Ovary (tissue), 7 donors: ENCODE measurements at regions not wholly inside any gene's neighbourhood (a gene's known extent, or its start where the extent isn't known, plus 50 kb on each side); places are given as distances from the start of the nearest gene placed in this dataset.

ENCODE experiments used
- DNase-seq, 5 donors: peaks; one replicate each; pipeline ENCODE4 v3.0.0-alpha.2; 2019 to 2020
- H3K27ac ChIP-seq, 2 donors: fragments of 200-600 bp; one replicate each; pipeline versions ENCODE4 v1.5.1 to v1.8.0; 2019 to 2022
- H3K27me3 ChIP-seq: fragments of 200-600 bp; one replicate; pipeline ENCODE4 v1.8.0; 2022
- H3K36me3 ChIP-seq: fragments of 200-600 bp; sonication (generic); one replicate; pipeline ENCODE4 v1.5.1; 2019
- H3K4me1 ChIP-seq: one replicate; pipeline ENCODE4 v1.8.1; 2013; ENCODE audit warnings: mild to moderate bottlenecking, moderate library complexity; ENCODE audit not compliant: insufficient read depth
- H3K4me3 ChIP-seq: fragments of 200-600 bp; sonication (generic); one replicate; pipeline ENCODE4 v1.5.1; 2017
- H3K9me3 ChIP-seq, 2 donors: fragments of 200-600 bp in 1 of 2; sonication (generic) in 1 of 2; one replicate each; pipeline versions ENCODE4 v1.5.1 to v1.8.1; 2013 to 2019; ENCODE audit warnings: mild to moderate bottlenecking in 1 of 2, moderate library complexity in 1 of 2
- EP300 ChIP-seq: sonication (generic); formaldehyde crosslinking; IDR thresholded peaks from one replicate; pipeline ENCODE4 v1.6.1; 2017; ENCODE audit warnings: antibody characterized with exemption
- POLR2A ChIP-seq: fragments of 450-650 bp; IDR thresholded peaks from one replicate; pipeline ENCODE4 v1.6.1; 2017; ENCODE audit warnings: antibody characterized with exemption, mild to moderate bottlenecking, moderate library complexity
- WGBS, 3 donors: extraction: QIAGEN DNeasy Blood & Tissue Kit in 1 of 3; methylation state at CpG; one replicate each; pipeline versions ENCODE4 v1.1.5 to v1.1.7; 2013 to 2017; 5-methylcytosine and 5-hydroxymethylcytosine counted together
- intact Hi-C, 4 donors: fragments of 100-400 bp; cut with DNase I; formaldehyde crosslinking; loops; one replicate each; pipeline versions ENCODE4 v1.11.0 to v1.15.1; 2022 to 2023
- TF ChIP-seq, protein P1 (sequence below), 3 donors: fragments of 450-650 bp in 2 of 3; fragments of 200-600 bp in 1 of 3; IDR thresholded peaks; one replicate each; pipeline versions ENCODE4 v1.5.1 to v1.8.0; 2016 to 2022; ENCODE audit warnings: antibody characterized with exemption in 3 of 3, mild to moderate bottlenecking in 1 of 3
- donor health status: DM: no; HTN: no; CAD: no; lungs with moderate emphysema.
- donor health status: DM: no; HTN: no; CAD: no.
- donor health status: Bipolar disorder and iron deficiency.
- donor health status: DM: no; HTN: no; CAD: no.
- donor health status: DM: yes; HTN: yes; CAD: no.

DNA sequence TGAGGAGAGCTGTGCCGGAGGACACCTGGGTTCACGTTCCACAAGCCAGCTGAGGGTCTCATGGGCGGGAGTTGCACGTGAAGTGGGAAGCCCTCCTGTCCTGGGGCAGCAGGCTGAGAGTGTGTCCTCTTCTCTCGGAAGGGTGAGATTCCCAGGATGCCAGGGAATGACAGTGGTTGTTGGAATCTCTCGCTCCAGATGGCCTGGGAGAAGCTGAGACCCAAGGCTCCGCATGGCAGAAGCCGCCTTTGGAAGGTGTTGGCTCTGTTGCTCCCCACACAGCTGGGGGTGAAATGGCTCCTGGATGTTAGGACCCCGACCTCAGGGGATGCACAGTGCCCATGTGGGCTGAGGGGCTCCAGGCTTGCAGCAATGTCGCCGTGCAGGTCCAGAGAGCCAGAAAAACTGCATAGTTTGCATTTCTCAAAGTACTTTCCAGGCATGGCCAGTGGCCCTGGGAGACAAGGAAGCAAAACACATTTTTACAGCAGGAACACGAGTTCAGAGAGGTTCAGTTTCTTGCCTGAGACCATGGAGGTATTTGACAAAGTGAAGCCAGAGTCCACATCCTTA lies 153.4 kb downstream of the TMEM18 start:
- no peak for DNase-seq
- H3K4me1 ChIP-seq, result no peaks in the 10 kb centered on the region

DNA sequence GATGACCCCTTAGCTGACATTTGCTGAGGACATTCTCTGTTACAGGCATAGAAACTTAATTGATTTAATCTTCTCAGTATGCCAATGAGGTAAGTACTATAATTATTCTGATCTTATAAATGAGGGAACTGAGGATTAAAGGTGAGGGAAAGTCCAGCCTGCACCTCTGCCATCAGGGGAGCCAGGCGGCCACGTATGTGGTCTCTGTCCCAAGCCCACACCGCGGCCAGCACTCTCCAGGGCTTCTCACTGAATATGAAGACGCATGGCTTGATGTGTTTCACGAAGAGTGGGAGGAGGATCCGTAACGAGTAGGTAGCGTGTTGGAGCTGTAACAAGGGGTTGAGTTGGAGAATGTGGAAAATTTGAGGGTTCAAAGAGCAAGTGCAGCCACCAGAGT lies 154.4 kb downstream of the TMEM18 start:
- no peaks in the 10 kb centered on the region for H3K9me3 ChIP-seq
- no peak overlapping the region for H3K4me3 ChIP-seq
- H3K27me3 ChIP-seq, result no peaks in the 10 kb centered on the region
- no peak overlapping the region for H3K27ac ChIP-seq
- intact Hi-C loops, result no loop called here
- no peaks in the 10 kb centered on the region for H3K36me3 ChIP-seq
- no peaks in the 10 kb centered on the region for H3K4me1 ChIP-seq
- 87 to 93% (median 93%) methylated on average over 9 of the region's 9 CpGs for whole genome bisulfite sequencing, 3 donors
- TF ChIP-seq, protein P1, sequence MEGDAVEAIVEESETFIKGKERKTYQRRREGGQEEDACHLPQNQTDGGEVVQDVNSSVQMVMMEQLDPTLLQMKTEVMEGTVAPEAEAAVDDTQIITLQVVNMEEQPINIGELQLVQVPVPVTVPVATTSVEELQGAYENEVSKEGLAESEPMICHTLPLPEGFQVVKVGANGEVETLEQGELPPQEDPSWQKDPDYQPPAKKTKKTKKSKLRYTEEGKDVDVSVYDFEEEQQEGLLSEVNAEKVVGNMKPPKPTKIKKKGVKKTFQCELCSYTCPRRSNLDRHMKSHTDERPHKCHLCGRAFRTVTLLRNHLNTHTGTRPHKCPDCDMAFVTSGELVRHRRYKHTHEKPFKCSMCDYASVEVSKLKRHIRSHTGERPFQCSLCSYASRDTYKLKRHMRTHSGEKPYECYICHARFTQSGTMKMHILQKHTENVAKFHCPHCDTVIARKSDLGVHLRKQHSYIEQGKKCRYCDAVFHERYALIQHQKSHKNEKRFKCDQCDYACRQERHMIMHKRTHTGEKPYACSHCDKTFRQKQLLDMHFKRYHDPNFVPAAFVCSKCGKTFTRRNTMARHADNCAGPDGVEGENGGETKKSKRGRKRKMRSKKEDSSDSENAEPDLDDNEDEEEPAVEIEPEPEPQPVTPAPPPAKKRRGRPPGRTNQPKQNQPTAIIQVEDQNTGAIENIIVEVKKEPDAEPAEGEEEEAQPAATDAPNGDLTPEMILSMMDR (IDR thresholded peaks at IDR 0.05), result no peak
- TF ChIP-seq EP300 (no peak), POLR2A (no peak)
- no peak for DNase-seq

More for the DNA sequence above, 153.4 kb downstream of the TMEM18 start:
- intact Hi-C loops, result no loop called here
- 73 to 85% (median 77%) methylated on average over 12 of the region's 12 CpGs for WGBS, 3 donors
- H3K27ac ChIP-seq, result no peak overlapping the region
- no peaks in the 10 kb centered on the region for H3K27me3 ChIP-seq
- TF ChIP-seq POLR2A (no peak), EP300 (no peak)
- TF ChIP-seq, protein P1 (IDR thresholded peaks at IDR 0.05), result no peak
- no peaks in the 10 kb centered on the region for H3K36me3 ChIP-seq
- H3K9me3 ChIP-seq, result no peaks in the 10 kb centered on the region
- H3K4me3 ChIP-seq, result no peak overlapping the region

DNA sequence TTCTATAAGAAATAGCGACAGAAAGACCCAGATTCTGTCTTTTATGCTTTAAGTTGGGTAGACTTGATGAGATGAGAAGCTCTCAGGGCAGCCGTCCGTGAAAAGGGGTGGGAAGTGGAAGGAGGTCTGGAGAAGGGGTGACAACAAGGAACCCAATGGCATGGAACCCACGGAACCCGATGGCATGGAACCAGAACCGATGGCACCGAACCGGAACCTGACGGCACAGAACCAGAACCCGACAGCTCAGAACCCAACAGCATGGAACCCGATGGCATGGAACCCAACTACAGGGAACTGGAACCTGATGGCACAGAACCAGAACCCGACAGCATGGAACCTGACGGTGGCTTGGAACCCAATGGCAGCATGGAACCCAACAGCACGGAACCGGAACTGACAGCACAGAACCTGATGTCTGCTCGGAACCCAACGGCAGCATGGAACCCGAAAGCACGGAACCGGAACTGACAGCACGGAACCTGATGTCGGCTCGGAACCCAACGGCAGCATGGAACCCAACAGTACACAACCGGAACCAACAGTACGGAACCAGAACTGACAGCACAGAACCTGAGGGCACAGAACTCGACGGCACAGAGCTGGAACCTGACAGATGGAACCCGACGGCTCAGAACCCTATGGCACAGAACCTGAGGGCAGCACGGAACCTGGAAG lies 155.2 kb downstream of the TMEM18 start:
- intact Hi-C loops, result no loop called here
- WGBS, 3 donors, result 92 to 96% (median 95%) methylated on average over 31 of the region's 31 CpGs
- no peaks in the 10 kb centered on the region for H3K9me3 ChIP-seq
- TF ChIP-seq POLR2A, result no peak
- no peak for TF ChIP-seq EP300
- TF ChIP-seq, protein P1 (IDR thresholded peaks at IDR 0.05), result no peak
- H3K27me3 ChIP-seq, result no peaks in the 10 kb centered on the region
- H3K36me3 ChIP-seq, result no peaks in the 10 kb centered on the region
- no peak for DNase-seq
- no peak overlapping the region for H3K4me3 ChIP-seq
- H3K27ac ChIP-seq, result no peak overlapping the region
- H3K4me1 ChIP-seq, result no peaks in the 10 kb centered on the region

DNA sequence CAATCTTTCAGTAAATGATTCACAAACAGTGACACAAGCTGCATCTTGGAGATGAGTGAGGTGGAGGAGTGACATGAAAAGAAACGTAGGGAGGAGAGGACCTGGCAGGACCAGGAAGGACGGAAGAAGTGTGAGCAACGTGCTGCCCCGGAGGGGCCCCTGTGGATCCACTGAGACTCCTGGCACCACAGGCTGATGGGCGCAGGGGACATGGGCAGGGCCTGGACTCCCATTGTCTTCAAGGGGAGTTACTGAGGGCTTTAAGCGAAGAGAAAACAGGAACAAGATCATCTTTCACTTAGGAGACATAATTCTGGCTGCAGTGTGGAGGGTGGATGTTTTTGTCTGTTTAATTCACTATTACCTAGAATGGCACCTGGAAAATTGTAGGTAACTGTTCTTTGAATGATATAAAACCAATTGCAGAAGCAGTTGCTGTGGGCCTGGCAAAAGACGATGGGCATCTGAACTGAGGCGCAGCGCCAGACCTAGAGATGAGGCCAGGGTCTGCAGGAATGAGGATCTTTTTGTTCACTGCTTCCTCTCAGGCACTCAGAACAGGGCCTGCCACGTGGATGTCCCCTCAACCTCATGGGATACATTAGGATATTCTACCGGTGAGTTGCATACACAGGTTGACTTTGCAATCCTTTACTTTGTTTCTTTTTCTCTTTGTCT lies 156.4 kb downstream of the TMEM18 start:
- no peak for DNase-seq
- Histone ChIP-seq H3K27me3 (no peaks in the 10 kb centered on the region), H3K36me3 (no peaks in the 10 kb centered on the region), H3K27ac (no peak overlapping the region), H3K4me1 (no peaks in the 10 kb centered on the region), H3K4me3 (no peak overlapping the region), H3K9me3 (no peaks in the 10 kb centered on the region)
- intact Hi-C loops, result no loop called here
- 72 to 83% (median 81%) methylated on average over 11 of the region's 11 CpGs for WGBS, 3 donors
- TF ChIP-seq POLR2A (no peak), EP300 (no peak)
- TF ChIP-seq, protein P1 (IDR thresholded peaks at IDR 0.05), result no peak
